IPS-NIHi11 (cell line): ENCODE measurements at regions not wholly inside any gene's neighbourhood (a gene's known extent, or its start where the extent isn't known, plus 50 kb on each side); places are given as distances from the start of the nearest gene placed in this dataset.
A peak's percentile ranks its signal among the peaks of the same experiment; 100 is the strongest.

Source experiments
- DNase-seq: peaks from one replicate; pipeline ENCODE4 v3.0.0; 2012; ENCODE audit warnings: mixed read lengths, low spot score

- no peak for DNase-seq
Measured at GRCh38 chr21:27426196-27426595, 459.3 kb upstream of the ADAMTS5 start.

DNA sequence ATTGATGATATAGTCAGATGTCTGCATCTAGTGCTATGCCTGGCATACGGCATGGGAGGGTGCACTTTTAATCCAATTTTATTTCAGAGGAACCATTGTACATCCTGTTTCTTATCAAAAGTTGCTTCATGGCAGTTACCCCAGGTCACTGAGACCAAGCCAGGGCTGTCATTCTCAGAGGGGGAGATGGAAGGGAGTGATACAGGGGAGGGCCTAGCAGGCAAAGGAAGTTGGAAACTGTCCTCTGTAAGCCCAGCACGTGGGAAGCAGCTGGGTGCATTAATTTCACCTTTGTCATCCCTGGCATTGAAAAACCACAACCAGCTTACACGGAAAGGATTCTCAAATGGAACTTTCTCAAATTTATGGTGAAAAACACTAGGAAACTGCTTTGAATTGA is 458.7 kb upstream of the ADAMTS5 start:
- no peak for DNase-seq

- no peak for DNase-seq
Measured at GRCh38 chr21:27425172-27425571, 458.3 kb upstream of the ADAMTS5 start.

DNA sequence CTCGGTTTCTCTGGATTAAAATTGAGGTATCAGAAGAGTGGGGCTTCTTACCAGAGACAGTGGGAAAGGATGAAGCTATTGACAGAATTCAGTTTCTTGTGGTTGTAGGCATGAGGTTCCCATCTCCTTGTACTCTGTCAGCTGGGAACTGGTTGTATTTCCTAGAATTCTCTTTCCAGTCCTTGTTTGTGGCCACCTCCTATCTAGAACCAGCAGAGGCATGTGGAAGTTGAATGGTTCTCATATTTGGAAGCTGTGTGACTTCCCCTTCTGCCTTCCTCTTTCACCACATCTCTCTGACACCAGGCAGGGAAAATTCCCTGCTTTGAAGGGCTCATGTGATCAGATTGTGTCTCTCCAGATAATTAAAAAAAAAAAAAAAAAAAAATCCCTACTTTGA is 457.7 kb upstream of the ADAMTS5 start:
- DNase-seq = no peak

DNA sequence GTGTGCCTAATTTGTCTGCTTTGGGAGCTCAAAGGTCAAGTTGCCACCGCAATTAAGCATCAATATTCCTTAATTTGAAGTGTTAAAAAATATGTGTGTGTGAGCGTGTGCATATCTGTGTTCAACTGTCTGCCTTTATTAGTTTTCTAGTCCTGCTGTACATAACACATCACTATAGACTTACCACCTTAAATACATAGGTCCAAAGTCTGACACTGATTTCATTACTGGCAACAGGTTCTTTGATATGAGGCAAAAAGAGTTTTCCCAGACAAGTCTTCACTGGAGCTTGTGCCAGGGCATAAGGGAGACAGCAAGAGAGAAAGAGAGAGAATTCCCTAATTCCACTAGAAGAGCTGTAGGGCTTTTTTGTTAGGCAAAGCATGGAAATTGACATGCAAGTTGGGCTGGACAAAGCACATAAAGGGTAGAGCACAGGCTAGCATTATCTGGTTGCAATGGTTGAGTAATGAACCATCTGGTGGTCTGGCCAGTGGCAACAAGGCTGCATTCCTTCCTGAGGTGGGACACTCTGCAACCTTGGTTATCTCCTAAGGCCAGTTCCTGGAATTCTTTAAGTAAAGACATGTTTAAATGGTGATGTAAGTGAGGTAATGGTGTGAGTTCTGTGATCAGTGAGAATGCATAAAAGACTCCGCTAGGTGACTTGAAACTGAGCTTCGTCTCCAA is 457.2 kb upstream of the ADAMTS5 start:
- peak; percentile 14 for DNase-seq

DNA sequence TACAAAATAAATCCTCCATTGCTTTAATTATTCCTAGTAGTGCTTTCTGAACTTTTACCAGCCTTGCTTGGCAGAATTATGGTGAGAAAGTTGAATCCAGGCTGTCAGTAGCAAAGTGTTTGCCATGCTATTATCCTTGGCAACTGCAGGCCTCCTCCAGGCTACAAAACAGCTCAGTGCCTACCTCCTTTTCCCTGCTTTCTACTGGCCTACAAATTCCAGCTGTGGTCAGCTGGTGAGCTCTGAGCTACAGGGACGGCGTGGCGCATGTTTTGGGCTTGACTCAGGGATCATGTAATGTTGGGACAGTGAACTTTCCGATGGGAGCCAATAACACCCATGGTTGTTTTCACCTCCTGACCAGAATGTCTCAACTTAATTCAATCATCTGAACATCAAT is 456.1 kb upstream of the ADAMTS5 start:
- no peak for DNase-seq

DNA sequence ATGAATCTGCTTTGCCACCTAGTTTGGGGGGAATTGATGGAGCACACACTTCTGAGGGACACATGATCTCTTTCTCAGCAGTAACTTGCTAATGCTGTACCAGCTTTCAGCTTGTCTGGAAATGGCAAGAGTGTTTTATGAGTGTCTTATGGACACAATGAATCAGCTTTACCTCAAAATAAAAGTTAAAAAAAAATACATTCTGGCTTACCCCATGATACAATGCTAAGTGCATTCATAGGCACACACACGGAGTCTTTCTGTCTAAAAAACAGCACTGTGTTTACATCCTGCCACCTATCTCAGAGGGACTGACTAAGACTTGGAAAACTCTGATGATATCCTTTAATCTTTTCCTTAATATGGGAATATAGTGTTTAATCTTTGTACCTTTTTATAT is 455.5 kb upstream of the ADAMTS5 start:
- DNase-seq = no peak

DNA sequence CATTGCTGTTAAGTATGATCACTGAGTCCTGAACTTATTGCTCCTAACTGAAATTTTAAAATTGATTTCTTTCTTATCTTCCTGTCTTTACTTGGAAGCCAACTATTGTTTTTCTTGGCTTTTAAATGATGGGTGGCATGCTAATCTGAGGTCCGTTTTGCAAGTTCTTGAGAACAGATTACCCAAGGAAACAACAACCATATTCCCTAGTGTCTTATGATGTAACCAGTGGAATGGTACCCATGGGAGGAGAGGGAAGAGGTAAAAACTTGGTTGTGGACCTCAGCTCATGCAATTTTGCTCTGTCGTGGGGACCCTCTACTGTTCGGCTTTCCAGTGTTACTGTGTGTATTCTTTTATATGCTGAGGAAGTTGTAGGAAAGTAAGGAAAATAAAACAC is 454.8 kb upstream of the ADAMTS5 start:
- DNase-seq = no peak

- no peak for DNase-seq
Measured at GRCh38 chr21:27419153-27419552, 452.3 kb upstream of the ADAMTS5 start.

DNA sequence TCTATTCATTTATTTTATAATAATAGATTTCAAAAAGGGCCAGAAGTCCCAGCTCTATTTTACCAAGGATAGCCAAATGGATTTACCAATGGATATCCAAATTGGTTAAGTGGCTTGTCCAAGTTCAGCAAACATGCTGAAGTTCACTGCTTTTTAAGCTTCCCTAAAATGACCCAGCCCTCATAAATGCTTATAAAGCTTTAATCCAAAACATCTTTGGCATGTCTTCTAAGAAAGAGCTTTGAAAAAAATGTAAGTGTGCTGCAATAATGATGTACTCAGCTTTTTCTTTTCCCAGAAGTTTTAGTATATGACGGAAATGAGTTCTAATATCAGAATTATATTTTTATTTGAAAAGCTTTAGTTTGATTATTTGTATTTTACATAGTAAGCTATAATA is 451.5 kb upstream of the ADAMTS5 start:
- DNase-seq = no peak

GRCh38 chr21:27412530-27412929 is 445.6 kb upstream of the ADAMTS5 start:
- no peak for DNase-seq

DNA sequence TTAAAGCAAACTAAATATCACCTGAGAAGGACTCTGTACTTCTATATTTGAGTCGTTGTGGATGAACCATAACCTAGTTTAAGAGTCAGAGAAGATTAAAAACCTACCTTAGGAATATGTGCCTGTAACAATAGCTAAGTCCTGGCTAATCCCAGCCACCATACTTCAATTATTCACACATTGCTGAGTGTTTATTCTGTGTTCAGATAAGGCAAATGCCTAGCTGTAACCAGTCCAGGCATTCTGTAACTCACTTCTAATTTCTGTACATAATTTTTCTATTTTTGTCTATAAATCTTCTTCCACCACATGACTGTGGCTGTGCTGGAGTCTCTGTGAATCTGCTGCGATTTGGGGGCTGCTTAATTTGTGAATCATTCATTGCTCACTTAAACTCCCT is 441.9 kb upstream of the ADAMTS5 start:
- DNase-seq = no peak

DNA sequence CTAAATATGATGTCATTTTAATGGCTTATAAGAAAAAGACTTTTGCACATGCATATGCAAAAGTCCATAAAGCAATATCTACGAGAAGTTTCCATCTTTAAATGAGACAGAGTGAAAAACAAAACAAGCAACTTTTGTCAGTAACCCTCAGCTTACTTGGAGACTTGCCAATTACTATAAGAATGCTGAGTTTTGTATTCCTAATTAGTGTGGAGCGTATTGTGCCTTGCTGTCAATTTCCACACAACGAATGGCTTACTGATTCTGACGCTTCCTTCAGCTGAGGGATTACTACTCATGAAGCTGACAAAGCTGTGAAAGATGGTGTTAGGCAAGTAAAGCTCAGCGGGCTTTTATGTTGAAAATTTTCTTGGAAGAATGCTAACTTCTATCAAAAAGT is 440.4 kb upstream of the ADAMTS5 start:
- DNase-seq = no peak

DNA sequence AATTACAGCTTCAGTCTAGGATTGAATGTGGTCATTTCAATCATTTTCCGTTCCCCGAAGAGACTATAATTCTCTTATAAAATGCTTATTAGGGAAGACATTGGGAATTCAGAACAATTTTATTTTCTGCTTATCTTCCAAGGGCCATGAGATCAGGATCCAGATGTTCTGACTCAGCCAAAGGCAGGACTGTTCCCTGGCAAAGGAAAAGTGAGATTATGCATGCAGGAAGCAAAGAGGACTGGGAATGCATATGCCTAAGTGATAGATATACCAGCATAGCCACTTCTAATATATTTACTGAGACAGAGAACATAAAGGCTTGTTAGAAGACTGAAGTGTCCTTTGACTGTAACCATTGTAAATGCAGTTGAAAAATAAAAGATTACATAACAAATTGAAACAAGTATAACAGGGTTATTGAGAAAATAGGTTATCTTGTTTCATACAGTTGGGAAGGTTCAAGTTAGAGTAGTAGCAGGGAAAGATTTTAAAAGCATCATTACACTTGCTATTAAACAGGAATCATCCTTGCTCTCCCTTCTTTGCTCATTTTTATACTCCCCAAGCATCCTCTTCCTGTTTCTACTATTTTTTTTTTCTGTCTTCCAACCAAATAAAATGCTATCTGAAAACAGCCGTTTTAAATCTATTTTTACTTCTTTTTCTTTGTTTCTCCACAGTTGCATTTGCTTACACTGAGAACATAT is 439.6 kb upstream of the ADAMTS5 start:
- no peak for DNase-seq

DNA sequence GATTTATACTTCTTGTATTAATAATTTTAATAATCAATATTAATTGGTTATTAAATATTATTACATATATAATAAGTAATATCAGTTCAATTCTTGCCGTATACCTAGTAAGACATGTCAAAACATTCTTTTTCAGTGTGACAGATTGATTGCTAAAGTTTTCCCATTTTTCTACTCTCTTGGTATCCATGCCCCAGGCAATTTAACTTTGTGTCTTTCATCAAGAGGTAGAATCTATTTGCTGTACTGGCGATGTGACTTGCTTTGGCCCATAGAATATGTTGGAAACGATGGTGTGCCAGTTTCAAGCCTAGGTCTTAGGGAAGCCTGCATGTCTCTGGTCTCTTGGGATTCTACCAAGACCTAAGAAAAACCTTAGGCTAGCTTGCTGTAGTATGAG is 436.1 kb upstream of the ADAMTS5 start:
- DNase-seq = no peak

DNA sequence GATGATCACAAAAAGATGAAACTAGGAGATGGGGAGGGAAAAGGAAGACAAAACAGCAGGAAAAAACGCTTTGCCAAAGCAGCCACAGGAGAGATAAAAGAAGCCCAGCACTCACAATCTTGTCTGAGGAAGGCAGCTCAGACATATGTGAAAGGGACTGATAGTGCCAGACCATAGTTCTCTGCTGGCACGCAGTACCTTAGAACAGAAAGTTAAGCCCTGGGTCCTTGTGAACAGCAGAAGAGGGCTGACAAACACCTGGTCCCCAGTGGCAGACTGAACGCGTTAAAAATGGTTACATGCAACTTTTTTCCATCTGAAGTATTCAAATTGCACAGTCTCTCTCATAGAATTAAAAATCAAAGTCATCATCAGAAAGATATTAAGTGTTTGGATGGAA is 433.2 kb upstream of the ADAMTS5 start:
- DNase-seq = no peak

DNA sequence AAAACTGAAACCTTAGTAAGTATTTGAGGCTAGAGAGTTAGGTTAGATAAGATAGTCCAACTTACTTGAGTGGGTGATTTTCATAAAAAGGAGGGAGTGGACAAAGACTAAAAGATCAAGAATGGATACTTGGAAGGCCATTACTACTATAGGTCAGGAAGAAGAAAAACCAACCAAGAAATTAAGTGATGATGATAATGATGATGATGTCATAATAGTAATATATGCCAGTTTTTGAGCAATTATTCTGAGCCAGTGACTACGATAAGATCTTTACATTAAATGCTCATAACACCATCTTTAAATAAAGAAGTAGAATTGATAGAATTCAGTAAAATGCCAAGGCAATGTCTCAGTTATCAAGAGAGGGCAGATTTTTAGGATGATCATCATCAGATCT is 430.7 kb upstream of the ADAMTS5 start:
- DNase-seq = no peak

DNA sequence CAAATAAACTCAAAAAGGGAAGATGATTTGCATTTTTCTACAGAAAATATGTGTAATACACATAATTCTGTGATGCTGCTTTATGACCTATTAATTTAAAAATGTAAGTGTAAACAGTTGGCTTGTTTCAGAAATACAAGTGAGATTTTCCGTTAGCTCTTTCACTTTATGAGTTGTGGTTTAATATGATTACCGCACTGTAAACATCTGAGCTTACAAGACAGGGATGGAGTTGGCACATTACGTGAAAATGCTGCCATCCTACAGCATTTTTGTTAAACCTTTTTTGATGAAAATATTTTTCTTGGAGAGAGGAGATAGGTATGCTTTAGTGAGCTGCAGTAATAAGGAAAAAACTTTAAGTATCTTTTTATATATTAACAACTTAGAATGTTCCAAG is 426.8 kb upstream of the ADAMTS5 start:
- DNase-seq = no peak

DNA sequence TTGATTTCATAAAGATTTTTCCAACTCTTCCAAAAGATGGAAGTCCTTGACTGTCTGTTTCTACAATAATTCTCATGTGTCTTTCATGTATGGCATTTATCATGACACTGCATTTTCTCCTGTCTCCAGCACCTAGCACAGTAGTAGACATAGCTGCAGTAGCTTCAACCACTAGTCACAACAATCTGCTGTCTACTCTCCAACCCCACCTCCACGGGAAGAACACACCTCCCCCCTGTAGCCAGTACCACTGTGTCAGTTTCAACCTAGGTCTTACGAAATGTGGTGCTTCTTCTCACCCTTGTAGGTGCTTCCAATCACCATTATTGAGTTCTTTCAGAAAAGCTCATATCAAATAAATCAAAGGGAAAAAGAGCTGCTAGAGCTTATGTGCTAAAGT is 425.1 kb upstream of the ADAMTS5 start:
- DNase-seq = no peak

DNA sequence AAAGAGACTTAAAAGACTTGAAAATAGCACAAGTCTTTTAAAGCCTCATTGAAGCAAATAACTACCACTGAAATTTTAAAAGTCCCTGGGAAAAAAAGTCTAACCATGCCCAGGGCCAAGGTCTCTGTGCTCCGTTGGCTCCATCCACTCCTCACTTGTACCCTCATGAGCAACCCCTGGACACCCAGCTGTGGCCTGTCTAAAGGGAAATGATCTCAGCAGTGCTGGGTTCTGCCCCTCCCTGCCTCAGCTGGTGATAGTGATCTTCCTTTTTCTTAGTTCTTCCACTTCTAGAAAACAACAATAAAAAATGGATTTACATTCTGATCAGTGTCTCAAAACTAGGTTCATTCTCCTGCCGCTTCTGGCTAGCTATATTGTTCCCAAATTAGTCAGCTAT is 423.5 kb upstream of the ADAMTS5 start:
- DNase-seq = no peak

GRCh38 chr21:27388825-27389224 is 421.9 kb upstream of the ADAMTS5 start:
- no peak for DNase-seq

DNA sequence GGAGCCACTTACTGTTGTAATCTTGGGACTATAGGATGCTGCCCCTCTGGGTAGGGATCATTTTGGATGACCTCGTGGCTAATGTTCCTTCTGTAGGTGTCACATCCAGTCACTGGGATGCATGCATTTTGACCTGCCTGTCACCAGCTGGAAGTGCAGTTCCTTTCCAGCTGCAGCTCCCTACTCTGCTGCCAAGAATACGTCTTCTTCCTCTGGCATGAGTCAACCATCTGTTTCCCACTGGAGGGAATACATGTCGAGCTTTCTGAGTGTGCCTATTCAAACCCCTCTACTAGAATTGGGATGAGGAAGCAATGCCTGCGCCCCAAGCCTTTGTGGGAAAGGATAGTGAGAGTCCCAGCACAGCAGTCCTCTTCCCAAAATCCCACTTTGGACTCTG is 415.5 kb upstream of the ADAMTS5 start:
- DNase-seq = no peak

- no peak for DNase-seq
Measured at GRCh38 chr21:27380303-27380702, 413.4 kb upstream of the ADAMTS5 start.

DNA sequence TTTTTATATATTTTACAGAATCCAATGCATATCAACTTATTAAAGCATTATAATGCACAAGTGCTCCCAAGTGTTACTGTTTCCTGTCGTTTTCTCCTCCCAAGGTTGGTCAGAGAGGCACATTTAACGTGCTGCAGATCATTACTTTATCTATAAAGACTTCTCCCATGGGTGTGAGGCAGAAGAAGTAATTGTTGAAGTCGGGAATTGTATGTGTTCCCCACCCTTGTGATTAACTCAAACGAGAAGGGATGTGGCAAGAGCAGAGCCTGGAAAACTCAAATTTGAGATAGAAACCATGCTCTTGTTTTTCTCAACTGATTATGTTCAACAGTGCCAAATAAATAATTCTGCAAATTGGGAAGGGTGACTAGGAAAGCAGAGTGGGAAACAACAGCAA is 412.5 kb upstream of the ADAMTS5 start:
- no peak for DNase-seq
